ENCODE measurements at regions not wholly inside any gene's neighbourhood (a gene's known extent, or its start where the extent isn't known, plus 50 kb on each side); places are given as distances from the start of the nearest gene placed in this dataset.

DNA sequence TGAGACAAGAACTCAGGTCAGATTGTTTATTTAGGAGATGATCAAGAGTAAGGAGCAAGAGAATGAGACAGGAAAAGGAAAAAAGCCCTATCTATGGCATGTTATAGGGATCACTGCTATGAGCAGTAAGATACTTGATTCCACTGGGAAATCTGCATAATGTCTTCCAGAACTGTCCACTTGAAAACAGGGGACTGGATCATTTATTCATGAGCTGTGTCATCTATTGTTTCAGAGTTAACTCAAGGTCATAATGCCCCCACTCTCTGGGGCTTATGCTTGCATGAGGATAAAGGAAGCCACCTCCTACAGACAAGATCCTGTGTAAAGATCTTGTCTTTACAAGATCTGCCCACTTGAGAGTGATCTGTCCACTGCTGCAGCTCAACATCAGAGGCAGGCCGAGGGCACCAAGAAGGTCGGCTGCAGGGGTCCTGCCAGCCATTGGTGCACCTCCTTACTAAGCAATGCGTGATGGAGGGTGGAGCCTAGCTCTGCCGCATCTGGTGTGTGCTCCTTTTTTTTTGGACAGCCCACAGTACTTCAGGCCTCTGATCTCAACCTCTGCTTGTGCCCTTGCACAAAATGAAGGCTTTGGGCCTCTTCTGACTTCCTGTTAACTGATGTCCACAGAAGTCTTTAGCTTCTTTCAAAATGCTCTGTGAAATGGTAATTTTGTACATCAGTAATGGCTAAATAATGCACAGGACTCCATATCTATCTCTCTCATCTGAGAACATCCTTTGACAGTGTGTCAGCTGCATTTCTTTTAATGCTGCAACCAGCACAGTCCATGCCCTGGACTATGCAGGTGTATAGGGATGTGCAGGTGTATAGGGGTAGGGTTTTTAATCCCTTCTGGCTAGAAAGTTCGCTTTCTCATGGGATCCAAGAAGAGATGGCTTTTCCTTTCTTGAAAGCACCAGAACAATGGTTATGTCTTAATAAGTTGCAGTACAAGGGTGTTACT is 95.9 kb upstream of the TRPC3 start:
- no peak for TF ChIP-seq EZH2phosphoT487 (IDR thresholded peaks at IDR 0.05; ENCODE audit: borderline replicate concordance, low read depth, low read length)
- TF ChIP-seq, protein P1, sequence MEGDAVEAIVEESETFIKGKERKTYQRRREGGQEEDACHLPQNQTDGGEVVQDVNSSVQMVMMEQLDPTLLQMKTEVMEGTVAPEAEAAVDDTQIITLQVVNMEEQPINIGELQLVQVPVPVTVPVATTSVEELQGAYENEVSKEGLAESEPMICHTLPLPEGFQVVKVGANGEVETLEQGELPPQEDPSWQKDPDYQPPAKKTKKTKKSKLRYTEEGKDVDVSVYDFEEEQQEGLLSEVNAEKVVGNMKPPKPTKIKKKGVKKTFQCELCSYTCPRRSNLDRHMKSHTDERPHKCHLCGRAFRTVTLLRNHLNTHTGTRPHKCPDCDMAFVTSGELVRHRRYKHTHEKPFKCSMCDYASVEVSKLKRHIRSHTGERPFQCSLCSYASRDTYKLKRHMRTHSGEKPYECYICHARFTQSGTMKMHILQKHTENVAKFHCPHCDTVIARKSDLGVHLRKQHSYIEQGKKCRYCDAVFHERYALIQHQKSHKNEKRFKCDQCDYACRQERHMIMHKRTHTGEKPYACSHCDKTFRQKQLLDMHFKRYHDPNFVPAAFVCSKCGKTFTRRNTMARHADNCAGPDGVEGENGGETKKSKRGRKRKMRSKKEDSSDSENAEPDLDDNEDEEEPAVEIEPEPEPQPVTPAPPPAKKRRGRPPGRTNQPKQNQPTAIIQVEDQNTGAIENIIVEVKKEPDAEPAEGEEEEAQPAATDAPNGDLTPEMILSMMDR (conservative IDR thresholded peaks at IDR 0.05; ENCODE audit: low read length), result no peak
- Histone ChIP-seq H3K9me2 (ENCODE audit: insufficient read depth, low read length) (no peaks in the 10 kb centered on the region), H3K79me2 (ENCODE audit: insufficient read depth, low read depth, low read length) (no peaks in the 10 kb centered on the region), H3K4me1 (ENCODE audit: insufficient read depth, low read length, poor library complexity, severe bottlenecking) (no peaks in the 10 kb centered on the region), H3K36me3 (ENCODE audit: insufficient read depth, low read length) (no peaks in the 10 kb centered on the region), H3K4me3 (ENCODE audit: low read depth, low read length, poor library complexity, severe bottlenecking) (no peak overlapping the region), H2AFZ (ENCODE audit: low read length) (no peak overlapping the region), H3K9me3 (ENCODE audit: low read length) (no peaks in the 10 kb centered on the region), H3K27ac (ENCODE audit: low read depth, low read length, poor library complexity, severe bottlenecking) (no peak overlapping the region), H3K4me2 (ENCODE audit: low read length) (no peak overlapping the region), H4K20me1 (ENCODE audit: insufficient read depth, low read length) (no peaks in the 10 kb centered on the region)
- DNase-seq (ENCODE audit: low spot score), result no peak
- POLR2A ChIA-PET, result interaction anchor here (0.7 to 1.0 kb wide), 2 partner anchors 17 to 292 kb away, joined by 3 read pairs; no protein-coding TSS in a partner anchor
- intact Hi-C loops (cut with micrococcal nuclease; ENCODE audit: unreplicated experiment), result no loop called here
- no TSS peak for BruUV-seq (replicated peaks)
- CTCF ChIA-PET (ENCODE audit: unreplicated experiment), result no interaction called here

DNA sequence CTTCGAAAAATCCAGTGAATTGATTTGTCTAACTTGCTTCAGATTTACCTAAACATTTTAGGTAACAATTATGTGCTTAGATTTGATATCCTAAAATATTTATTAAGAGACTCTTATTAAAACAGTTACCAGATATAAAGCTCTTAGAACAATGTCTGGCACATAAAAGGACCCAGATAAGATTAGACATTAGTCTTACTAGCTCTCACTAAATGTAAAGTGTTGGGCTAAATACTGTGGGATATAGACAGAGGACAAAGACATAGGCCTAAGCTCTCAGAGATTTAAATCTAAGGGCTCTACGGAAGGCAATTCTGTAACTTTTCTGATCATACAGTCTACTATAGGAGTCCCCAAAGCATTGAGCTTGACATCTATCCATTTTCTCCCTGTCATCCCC is 94.4 kb upstream of the TRPC3 start:
- H3K4me1 ChIP-seq (ENCODE audit: insufficient read depth, low read length, poor library complexity, severe bottlenecking), result no peaks in the 10 kb centered on the region
- H3K36me3 ChIP-seq (ENCODE audit: insufficient read depth, low read length), result no peaks in the 10 kb centered on the region
- no TSS peak for BruUV-seq (replicated peaks)
- POLR2A ChIA-PET, result no interaction called here
- DNase-seq (ENCODE audit: low spot score), result no peak
- TF ChIP-seq, protein P1 (conservative IDR thresholded peaks at IDR 0.05; ENCODE audit: low read length), result no peak
- no peak for TF ChIP-seq EZH2phosphoT487 (IDR thresholded peaks at IDR 0.05; ENCODE audit: borderline replicate concordance, low read depth, low read length)
- H3K4me3 ChIP-seq (ENCODE audit: low read depth, low read length, poor library complexity, severe bottlenecking), result no peak overlapping the region
- no peaks in the 10 kb centered on the region for H4K20me1 ChIP-seq (ENCODE audit: insufficient read depth, low read length)
- intact Hi-C loops (cut with micrococcal nuclease; ENCODE audit: unreplicated experiment), result no loop called here
- H2AFZ ChIP-seq (ENCODE audit: low read length), result no peak overlapping the region
- H3K79me2 ChIP-seq (ENCODE audit: insufficient read depth, low read depth, low read length), result no peaks in the 10 kb centered on the region
- H3K27ac ChIP-seq (ENCODE audit: low read depth, low read length, poor library complexity, severe bottlenecking), result no peak overlapping the region
- H3K9me3 ChIP-seq (ENCODE audit: low read length), result no peaks in the 10 kb centered on the region
- H3K9me2 ChIP-seq (ENCODE audit: insufficient read depth, low read length), result no peaks in the 10 kb centered on the region
- no peak overlapping the region for H3K4me2 ChIP-seq (ENCODE audit: low read length)
- CTCF ChIA-PET (ENCODE audit: unreplicated experiment), result no interaction called here

DNA sequence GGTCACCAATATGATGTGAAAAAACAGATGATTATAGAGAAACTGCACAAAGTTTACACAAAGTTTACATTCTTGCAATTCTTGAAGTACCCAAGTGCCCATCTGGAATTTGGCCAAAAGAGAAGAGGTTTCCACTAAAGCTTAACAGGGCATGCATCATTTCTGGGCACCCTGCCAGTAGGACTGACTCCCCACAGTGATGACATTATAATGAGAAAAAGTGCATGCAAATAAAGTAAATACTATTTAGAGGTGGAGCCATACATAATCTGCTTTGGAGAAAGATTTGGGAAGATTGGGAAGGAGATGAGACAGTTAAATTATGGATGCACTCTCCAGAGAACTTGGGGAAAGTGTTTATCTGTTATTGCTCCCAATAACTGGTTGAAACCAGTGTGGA is 93.7 kb upstream of the TRPC3 start:
- H3K36me3 ChIP-seq (ENCODE audit: insufficient read depth, low read length), result no peaks in the 10 kb centered on the region
- intact Hi-C loops (cut with micrococcal nuclease; ENCODE audit: unreplicated experiment), result no loop called here
- H3K9me3 ChIP-seq (ENCODE audit: low read length), result no peaks in the 10 kb centered on the region
- H3K27ac ChIP-seq (ENCODE audit: low read depth, low read length, poor library complexity, severe bottlenecking), result no peak overlapping the region
- no peaks in the 10 kb centered on the region for H4K20me1 ChIP-seq (ENCODE audit: insufficient read depth, low read length)
- BruUV-seq (replicated peaks), result no TSS peak
- no peaks in the 10 kb centered on the region for H3K9me2 ChIP-seq (ENCODE audit: insufficient read depth, low read length)
- DNase-seq (ENCODE audit: low spot score), result no peak
- no peaks in the 10 kb centered on the region for H3K79me2 ChIP-seq (ENCODE audit: insufficient read depth, low read depth, low read length)
- no peak for TF ChIP-seq EZH2phosphoT487 (IDR thresholded peaks at IDR 0.05; ENCODE audit: borderline replicate concordance, low read depth, low read length)
- TF ChIP-seq, protein P1 (conservative IDR thresholded peaks at IDR 0.05; ENCODE audit: low read length), result no peak
- H3K4me2 ChIP-seq (ENCODE audit: low read length), result no peak overlapping the region
- POLR2A ChIA-PET, result no interaction called here
- H3K4me1 ChIP-seq (ENCODE audit: insufficient read depth, low read length, poor library complexity, severe bottlenecking), result no peaks in the 10 kb centered on the region
- no peak overlapping the region for H2AFZ ChIP-seq (ENCODE audit: low read length)
- H3K4me3 ChIP-seq (ENCODE audit: low read depth, low read length, poor library complexity, severe bottlenecking), result no peak overlapping the region
- CTCF ChIA-PET (ENCODE audit: unreplicated experiment), result no interaction called here
